Activated CD4-positive, alpha-beta T cell treated with anti-CD3 and anti-CD28 coated beads for 36 hours (primary cell): ENCODE measurements at regions not wholly inside any gene's neighbourhood (a gene's known extent, or its start where the extent isn't known, plus 50 kb on each side); places are given as distances from the start of the nearest gene placed in this dataset.
A peak's percentile ranks its signal among the peaks of the same experiment; 100 is the strongest.
"Not testable (repeated sequence)": the region's sequence is repeated elsewhere in the genome, so short reads cannot be mapped to it uniquely, and the experiment has no call there.

Experiments
- ATAC-seq: fragments of 200-7000 bp; cut with Tn5 transposase; one replicate; pipeline ENCODE4 v1.10.0; 2021; ENCODE audit warnings: mild to moderate bottlenecking, moderate library complexity
- CTCF ChIA-PET: fragments of 350-600 bp; sonication (Branson Sonifier 250); formaldehyde crosslinking; loops from one replicate; lab custom pipeline; 2021; ENCODE audit warnings: antibody characterized with exemption; lab: Charles Lee
- POLR2A ChIA-PET: fragments of 350-600 bp; sonication (Branson Sonifier 250); formaldehyde crosslinking; loops from one replicate; lab custom pipeline; 2021; ENCODE audit warnings: antibody characterized with exemption, inconsistent platforms; lab: Charles Lee
- DNase-seq: peaks from one replicate; pipeline ENCODE4 v3.0.0-alpha.2; 2020
- H3K27ac Mint-ChIP-seq: one replicate; pipeline ENCODE4 v1.8.0; 2021; ENCODE audit warnings: mixed read lengths
- H3K27me3 Mint-ChIP-seq: one replicate; pipeline ENCODE4 v1.8.0; 2021; ENCODE audit warnings: mixed read lengths
- H3K36me3 Mint-ChIP-seq: one replicate; pipeline ENCODE4 v1.8.0; 2021; ENCODE audit warnings: low read depth, mixed read lengths
- H3K4me1 Mint-ChIP-seq: one replicate; pipeline ENCODE4 v1.8.0; 2021; ENCODE audit warnings: mixed read lengths
- H3K4me3 Mint-ChIP-seq: one replicate; pipeline ENCODE4 v1.8.0; 2021; ENCODE audit warnings: mild to moderate bottlenecking, moderate library complexity, mixed read lengths
- H3K9me3 Mint-ChIP-seq: one replicate; pipeline ENCODE4 v1.8.0; 2021; ENCODE audit warnings: low read depth, mixed read lengths
- intact Hi-C, 2 experiments: fragments of 100-400 bp; cut with DNase I in 1 of 2; cut with micrococcal nuclease in 1 of 2; formaldehyde crosslinking; loops; one replicate each; pipeline versions ENCODE4 v1.14.2 to v1.15.1; 2022 to 2024; cut with DNase I, micrococcal nuclease

- ChIA-PET CTCF (no interaction called here), POLR2A (no interaction called here)
- no peak overlapping the region for H3K4me3 Mint-ChIP-seq
- ATAC-seq (no peak), DNase-seq (no peak)
- no peaks in the 10 kb centered on the region for H3K9me3 Mint-ChIP-seq
- no peaks in the 10 kb centered on the region for H3K4me1 Mint-ChIP-seq
- H3K27me3 Mint-ChIP-seq = peaks cover 22% of the 10 kb centered on the region
- H3K27ac Mint-ChIP-seq = no peak overlapping the region
- intact Hi-C loops = no loop called here
- H3K36me3 Mint-ChIP-seq = no peaks in the 10 kb centered on the region
Measured at GRCh38 chr1:233500106-233500505, 113.8 kb upstream of the KCNK1 start.

GRCh38 chr1:233503366-233503954 is 110.4 kb upstream of the KCNK1 start:
- ATAC-seq = no peak
- ChIA-PET POLR2A (no interaction called here), CTCF (no interaction called here)
- Mint-ChIP-seq H3K4me1 (no peaks in the 10 kb centered on the region), H3K27ac (no peak overlapping the region), H3K27me3 (peaks cover 12% of the 10 kb centered on the region), H3K9me3 (peaks cover 7% of the 10 kb centered on the region), H3K36me3 (no peaks in the 10 kb centered on the region), H3K4me3 (no peak overlapping the region)
- intact Hi-C loops = no loop called here
- no peak for DNase-seq

- ATAC-seq = peak; percentile 33
- ChIA-PET CTCF (no interaction called here), POLR2A (no interaction called here)
- no peak for DNase-seq
- no peak overlapping the region for H3K27ac Mint-ChIP-seq
- no peaks in the 10 kb centered on the region for H3K4me1 Mint-ChIP-seq
- H3K4me3 Mint-ChIP-seq = no peak overlapping the region
- H3K9me3 Mint-ChIP-seq = peaks cover 7% of the 10 kb centered on the region
- intact Hi-C loops = no loop called here
- no peaks in the 10 kb centered on the region for H3K36me3 Mint-ChIP-seq
- peaks cover 10% of the 10 kb centered on the region for H3K27me3 Mint-ChIP-seq
Measured at GRCh38 chr1:233505130-233505529, 108.8 kb upstream of the KCNK1 start.

- H3K9me3 Mint-ChIP-seq, intact Hi-C loops, H3K27ac Mint-ChIP-seq, H3K27me3 Mint-ChIP-seq, H3K4me1 Mint-ChIP-seq, H3K4me3 Mint-ChIP-seq, CTCF ChIA-PET, H3K36me3 Mint-ChIP-seq, POLR2A ChIA-PET, DNase-seq, ATAC-seq: not testable (repeated sequence)
Measured at GRCh38 chr1:233505889-233506288, 108.0 kb upstream of the KCNK1 start.

GRCh38 chr1:233509526-233509925 is 104.4 kb upstream of the KCNK1 start:
- Mint-ChIP-seq H3K27me3 (peaks cover 3% of the 10 kb centered on the region), H3K27ac (no peak overlapping the region), H3K9me3 (peaks cover 7% of the 10 kb centered on the region), H3K4me3 (no peak overlapping the region), H3K4me1 (no peaks in the 10 kb centered on the region), H3K36me3 (no peaks in the 10 kb centered on the region)
- ChIA-PET POLR2A (no interaction called here), CTCF (no interaction called here)
- ATAC-seq (no peak), DNase-seq (no peak)
- intact Hi-C loops = no loop called here

- Mint-ChIP-seq H3K36me3 (no peaks in the 10 kb centered on the region), H3K9me3 (no peaks in the 10 kb centered on the region), H3K27ac (no peak overlapping the region), H3K27me3 (peaks cover 8% of the 10 kb centered on the region), H3K4me3 (no peak overlapping the region), H3K4me1 (no peaks in the 10 kb centered on the region)
- ChIA-PET POLR2A (no interaction called here), CTCF (interaction anchor here (0.7 kb wide), 1 partner anchor 561 kb away, joined by 3 read pairs; no protein-coding TSS in a partner anchor)
- intact Hi-C loops = no loop called here
- DNase-seq (no peak), ATAC-seq (no peak)
Measured at GRCh38 chr1:233512538-233512937, 101.4 kb upstream of the KCNK1 start.

GRCh38 chr1:233513431-233513830 is 100.5 kb upstream of the KCNK1 start:
- ChIA-PET POLR2A (no interaction called here), CTCF (no interaction called here)
- ATAC-seq = no peak
- Mint-ChIP-seq H3K4me3 (no peak overlapping the region), H3K27ac (no peak overlapping the region), H3K36me3 (no peaks in the 10 kb centered on the region), H3K4me1 (no peaks in the 10 kb centered on the region), H3K27me3 (peaks cover 8% of the 10 kb centered on the region), H3K9me3 (no peaks in the 10 kb centered on the region)
- intact Hi-C loops = no loop called here
- DNase-seq = no peak

GRCh38 chr1:233514946-233515391 is 98.9 kb upstream of the KCNK1 start:
- intact Hi-C loops = no loop called here
- Mint-ChIP-seq H3K27ac (no peak overlapping the region), H3K27me3 (peaks cover 14% of the 10 kb centered on the region), H3K9me3 (peaks cover 2% of the 10 kb centered on the region), H3K4me1 (no peaks in the 10 kb centered on the region), H3K36me3 (no peaks in the 10 kb centered on the region), H3K4me3 (no peak overlapping the region)
- no peak for DNase-seq
- ATAC-seq = no peak
- ChIA-PET POLR2A (no interaction called here), CTCF (no interaction called here)

- H3K4me1 Mint-ChIP-seq = no peaks in the 10 kb centered on the region
- peaks cover 14% of the 10 kb centered on the region for H3K27me3 Mint-ChIP-seq
- intact Hi-C loops = no loop called here
- ChIA-PET POLR2A (no interaction called here), CTCF (interaction anchor here (2.6 kb wide), 1 partner anchor 10 kb away, joined by 18 read pairs; no protein-coding TSS in a partner anchor)
- H3K27ac Mint-ChIP-seq = no peak overlapping the region
- no peaks in the 10 kb centered on the region for H3K36me3 Mint-ChIP-seq
- H3K4me3 Mint-ChIP-seq = no peak overlapping the region
- DNase-seq (no peak), ATAC-seq (no peak)
- H3K9me3 Mint-ChIP-seq = peaks cover 2% of the 10 kb centered on the region
Measured at GRCh38 chr1:233516732-233517131, 97.2 kb upstream of the KCNK1 start.

GRCh38 chr1:233518344-233518743 is 95.6 kb upstream of the KCNK1 start:
- H3K4me3 Mint-ChIP-seq = no peak overlapping the region
- intact Hi-C loops = loop anchor here in 1 of 2 experiments (1.0 kb wide), 1 partner anchor 273 kb away; no protein-coding TSS in a partner anchor
- ChIA-PET CTCF (interaction anchor here (0.7 to 2.6 kb wide), 8 partner anchors 9 to 919 kb away, joined by 3 to 18 read pairs (median 3); no protein-coding TSS in a partner anchor), POLR2A (no interaction called here)
- H3K27me3 Mint-ChIP-seq = peaks cover 16% of the 10 kb centered on the region
- no peaks in the 10 kb centered on the region for H3K4me1 Mint-ChIP-seq
- DNase-seq = peak; percentile 60
- ATAC-seq = no peak
- no peak overlapping the region for H3K27ac Mint-ChIP-seq
- peaks cover 2% of the 10 kb centered on the region for H3K9me3 Mint-ChIP-seq
- H3K36me3 Mint-ChIP-seq = no peaks in the 10 kb centered on the region

- intact Hi-C loops = no loop called here
- Mint-ChIP-seq H3K36me3 (no peaks in the 10 kb centered on the region), H3K4me3 (no peak overlapping the region), H3K27ac (no peak overlapping the region), H3K27me3 (peaks cover 17% of the 10 kb centered on the region), H3K9me3 (peaks cover 2% of the 10 kb centered on the region), H3K4me1 (no peaks in the 10 kb centered on the region)
- ATAC-seq = no peak
- peak; percentile 11 for DNase-seq
- POLR2A ChIA-PET = no interaction called here
- CTCF ChIA-PET = no interaction called here
Measured at GRCh38 chr1:233520261-233521191, 93.4 kb upstream of the KCNK1 start.

GRCh38 chr1:233523047-233523446 is 90.9 kb upstream of the KCNK1 start:
- intact Hi-C loops = no loop called here
- ATAC-seq (no peak), DNase-seq (no peak)
- Mint-ChIP-seq H3K4me1 (no peaks in the 10 kb centered on the region), H3K27me3 (peaks cover 14% of the 10 kb centered on the region), H3K4me3 (no peak overlapping the region), H3K27ac (no peak overlapping the region), H3K36me3 (no peaks in the 10 kb centered on the region), H3K9me3 (peaks cover 2% of the 10 kb centered on the region)
- ChIA-PET CTCF (no interaction called here), POLR2A (no interaction called here)
